HuH-7.5 (cell line): ENCODE measurements at regions not wholly inside any gene's neighbourhood (a gene's known extent, or its start where the extent isn't known, plus 50 kb on each side); places are given as distances from the start of the nearest gene placed in this dataset.
"Not testable (repeated sequence)": the region's sequence is repeated elsewhere in the genome, so short reads cannot be mapped to it uniquely, and the experiment has no call there.

Experiments
- DNase-seq: peaks from one replicate; pipeline ENCODE4 v3.0.0; 2011; ENCODE audit warnings: low spot score

- not testable (repeated sequence) for DNase-seq
These were observed 619.3 kb downstream of the TMEM121 start for GRCh38 chr14:106145731-106146130.

DNA sequence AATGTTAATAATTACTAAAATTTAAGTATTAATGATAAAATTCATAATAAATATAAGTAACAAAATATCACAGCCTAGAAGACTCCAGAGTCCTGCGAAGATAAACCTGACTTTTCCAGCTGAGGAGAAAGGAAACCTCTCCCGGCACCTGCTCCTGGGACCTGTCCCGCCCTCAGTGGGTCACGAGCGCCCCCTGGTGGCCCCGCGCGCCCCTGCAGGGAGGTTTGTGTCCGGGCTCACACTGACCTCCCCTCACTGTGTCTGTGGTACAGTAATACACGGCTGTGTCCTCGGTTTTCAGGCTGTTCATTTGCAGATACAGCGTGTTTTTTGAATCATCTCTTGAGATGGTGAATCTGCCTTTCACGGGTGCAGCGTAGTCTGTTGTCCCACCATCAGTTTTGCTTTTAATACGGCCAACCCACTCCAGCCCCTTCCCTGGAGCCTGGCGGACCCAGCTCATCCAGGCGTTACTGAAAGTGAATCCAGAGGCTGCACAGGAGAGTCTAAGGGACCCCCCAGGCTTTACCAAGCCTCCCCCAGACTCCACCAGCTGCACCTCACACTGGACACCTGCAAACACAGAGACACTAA is 627.1 kb downstream of the TMEM121 start:
- DNase-seq = not testable (repeated sequence)

GRCh38 chr14:106163316-106163715 is 636.9 kb downstream of the TMEM121 start:
- DNase-seq = no peak

GRCh38 chr14:106163812-106164211 is 637.4 kb downstream of the TMEM121 start:
- DNase-seq = not testable (repeated sequence)

GRCh38 chr14:106166232-106166631 is 639.8 kb downstream of the TMEM121 start:
- DNase-seq = no peak

GRCh38 chr14:106166650-106167204 is 640.3 kb downstream of the TMEM121 start:
- no peak for DNase-seq

DNA sequence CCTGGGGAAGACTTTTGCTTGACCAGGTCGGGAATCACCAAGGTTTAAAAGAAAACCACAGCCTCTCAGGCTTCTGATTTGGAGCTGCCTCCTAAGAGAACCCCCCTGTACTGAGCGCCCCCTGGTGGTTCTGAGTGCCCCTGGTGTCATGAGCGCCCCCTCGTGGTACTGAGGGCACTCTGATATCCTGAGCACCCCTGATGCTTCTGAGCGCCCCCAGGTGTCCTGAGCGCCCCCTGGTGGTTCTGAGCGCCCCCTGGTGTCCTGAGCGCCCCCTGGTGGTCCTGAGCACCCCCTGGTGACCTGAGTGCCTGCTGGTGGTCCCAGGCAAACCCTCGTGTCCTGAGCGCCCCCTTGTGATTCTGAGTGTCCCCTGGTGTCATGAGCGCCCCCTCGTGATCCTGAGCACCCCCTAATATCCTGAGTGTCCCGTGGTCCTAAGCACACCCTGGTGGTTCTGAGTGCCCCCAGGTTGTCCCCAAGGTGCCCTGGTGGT is 643.8 kb downstream of the TMEM121 start:
- DNase-seq = not testable (repeated sequence)

GRCh38 chr14:106174206-106174605 is 647.8 kb downstream of the TMEM121 start:
- DNase-seq = no peak

- DNase-seq = not testable (repeated sequence)
These were observed 651.2 kb downstream of the TMEM121 start for GRCh38 chr14:106177266-106178246.

DNA sequence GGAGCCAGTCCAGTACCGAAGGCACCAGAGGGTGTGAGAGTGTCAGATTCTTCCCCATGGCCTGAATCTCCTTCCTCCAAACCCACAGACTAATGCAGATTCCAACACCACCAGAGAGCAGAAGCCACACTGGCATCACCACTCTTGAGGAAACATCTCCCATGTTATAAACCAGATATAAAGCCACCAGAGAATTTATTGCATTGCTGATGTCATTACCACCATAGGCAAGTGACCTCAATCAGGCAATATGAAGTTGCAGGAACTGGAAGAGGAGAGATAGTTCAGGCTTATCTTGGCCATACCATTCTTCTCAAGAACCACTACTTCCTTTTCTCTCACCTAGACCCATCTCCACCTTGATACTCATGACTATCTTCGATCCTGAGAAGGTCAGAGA is 653.4 kb downstream of the TMEM121 start:
- no peak for DNase-seq

DNA sequence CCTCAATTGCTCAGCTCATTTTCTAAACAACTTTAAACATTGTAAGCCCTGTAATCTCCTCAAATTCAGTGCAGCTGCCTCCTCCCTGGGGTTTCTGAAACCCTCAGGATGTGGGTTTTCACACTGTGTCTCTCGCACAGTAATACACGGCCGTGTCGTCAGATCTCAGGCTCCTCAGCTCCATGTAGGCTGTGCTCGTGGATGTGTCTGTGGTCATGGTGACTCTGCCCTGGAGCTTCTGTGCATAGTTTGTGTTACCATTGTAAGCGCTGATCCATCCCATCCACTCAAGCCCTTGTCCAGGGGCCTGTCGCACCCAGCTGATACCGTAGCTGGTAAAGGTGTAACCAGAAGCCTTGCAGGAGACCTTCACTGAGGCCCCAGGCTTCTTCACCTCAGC is 658.4 kb downstream of the TMEM121 start:
- DNase-seq = not testable (repeated sequence)

DNA sequence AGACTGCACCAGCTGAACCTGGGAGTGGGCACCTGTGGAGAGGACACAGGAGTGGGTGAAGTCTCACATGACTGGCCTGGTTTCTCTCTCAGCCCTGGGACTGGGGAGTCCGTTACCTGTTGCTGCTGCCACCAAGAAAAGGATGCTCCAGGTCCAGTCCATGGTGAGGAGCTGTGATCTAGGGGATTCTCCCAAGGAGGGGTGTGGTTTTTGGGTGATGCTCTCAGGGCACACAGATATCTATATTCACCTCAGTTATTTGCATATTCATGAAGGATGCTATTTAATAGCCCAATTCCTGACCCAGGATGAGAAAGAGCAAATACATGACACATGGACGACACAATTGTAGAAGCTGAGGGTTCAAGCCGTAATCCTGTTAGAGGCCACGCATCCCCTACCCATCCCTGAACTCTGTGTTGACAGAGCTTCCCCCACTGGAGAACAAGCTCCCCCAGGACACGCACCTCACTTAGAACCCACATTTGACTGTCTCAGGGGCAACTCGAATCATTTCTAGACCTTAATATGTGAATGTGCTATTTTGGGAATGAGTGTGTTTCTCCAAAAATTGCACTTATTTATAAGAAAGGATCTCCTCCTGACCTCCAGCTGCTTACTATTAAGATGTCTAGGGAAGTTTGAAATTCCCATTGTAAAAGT is 658.9 kb downstream of the TMEM121 start:
- DNase-seq = not testable (repeated sequence)

GRCh38 chr14:106185837-106186233 is 659.5 kb downstream of the TMEM121 start:
- no peak for DNase-seq

DNA sequence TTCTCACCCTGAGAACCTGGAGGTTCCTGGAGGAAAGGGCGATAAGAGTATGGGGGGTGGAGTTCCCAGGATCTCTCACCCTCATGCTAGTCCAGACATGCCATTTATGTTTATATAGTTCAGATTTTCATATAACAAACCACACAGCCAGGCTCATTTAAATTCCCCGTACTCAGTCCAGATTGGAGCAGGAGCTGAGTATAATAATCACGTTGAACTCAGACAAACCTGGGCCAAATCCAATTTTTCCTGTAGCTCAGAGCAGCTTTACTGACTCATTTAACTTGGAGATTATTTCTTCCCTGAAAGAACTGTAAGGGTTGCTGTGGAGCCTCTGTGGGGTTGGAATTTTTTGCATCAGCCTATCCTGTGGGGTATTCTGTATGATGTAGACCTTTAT is 660.8 kb downstream of the TMEM121 start:
- DNase-seq = no peak

- DNase-seq = not testable (repeated sequence)
These were observed 666.3 kb downstream of the TMEM121 start for GRCh38 chr14:106192701-106193100.

- DNase-seq = not testable (repeated sequence)
These were observed 670.1 kb downstream of the TMEM121 start for GRCh38 chr14:106196459-106196858.

DNA sequence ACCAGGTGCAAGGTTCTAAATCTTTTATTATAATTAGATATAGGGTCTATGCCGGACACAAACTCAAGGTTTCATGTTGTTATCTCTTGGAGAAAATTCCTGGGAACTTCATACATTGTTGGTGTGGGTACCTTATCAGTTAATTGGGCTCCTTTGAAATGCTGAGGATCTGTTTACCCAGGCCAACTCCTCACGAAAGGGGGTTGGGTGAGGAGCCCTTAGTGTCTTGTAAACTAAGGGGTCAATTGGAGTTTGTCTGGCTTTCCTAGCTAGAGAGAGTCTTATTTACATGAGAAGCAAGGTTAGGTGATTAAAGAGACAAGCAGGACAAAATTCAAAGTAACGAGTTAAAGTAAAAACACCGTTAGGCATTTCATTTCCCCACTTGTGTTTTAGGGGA is 670.9 kb downstream of the TMEM121 start:
- DNase-seq = not testable (repeated sequence)

DNA sequence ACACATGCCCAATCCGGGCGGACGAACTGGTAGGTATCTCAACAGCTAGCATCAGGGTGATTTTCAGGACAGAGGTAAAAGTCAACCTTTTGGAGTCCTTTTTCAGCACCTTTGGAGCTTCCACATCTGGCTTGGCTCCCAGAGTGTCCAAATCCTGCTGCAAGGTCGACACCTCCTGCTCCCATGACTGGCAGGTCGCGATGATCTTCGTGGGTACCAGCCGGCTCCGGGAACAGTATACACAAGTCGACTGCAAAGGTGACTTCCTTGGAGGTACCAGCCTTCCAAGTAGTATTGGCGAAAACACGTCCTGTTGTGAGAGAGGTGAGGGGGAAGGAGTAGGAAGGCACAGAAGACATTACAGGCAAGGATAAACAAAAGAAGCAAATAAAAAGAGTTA is 672.7 kb downstream of the TMEM121 start:
- DNase-seq = no peak

- no peak for DNase-seq
These were observed 674.3 kb downstream of the TMEM121 start for GRCh38 chr14:106200541-106201315.

DNA sequence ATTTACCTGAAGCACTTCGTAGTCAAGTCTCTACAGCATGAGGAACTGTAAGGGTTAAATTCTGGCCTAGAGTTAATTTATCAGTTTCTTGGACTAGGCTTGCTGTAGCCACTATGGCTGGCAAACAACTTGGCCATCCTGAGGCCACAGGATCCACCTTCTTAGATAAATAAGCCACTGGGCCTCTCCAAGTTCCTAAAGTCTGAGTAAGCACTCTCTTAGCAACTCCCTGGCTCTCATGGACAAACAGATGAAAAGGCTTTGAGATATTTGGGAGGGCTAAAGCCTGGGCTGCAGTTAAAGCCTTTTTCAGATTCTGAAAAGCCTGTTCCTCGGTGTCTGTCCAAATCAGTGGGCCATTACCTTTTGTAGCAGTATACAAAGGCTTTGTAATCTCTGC is 675.0 kb downstream of the TMEM121 start:
- no peak for DNase-seq

DNA sequence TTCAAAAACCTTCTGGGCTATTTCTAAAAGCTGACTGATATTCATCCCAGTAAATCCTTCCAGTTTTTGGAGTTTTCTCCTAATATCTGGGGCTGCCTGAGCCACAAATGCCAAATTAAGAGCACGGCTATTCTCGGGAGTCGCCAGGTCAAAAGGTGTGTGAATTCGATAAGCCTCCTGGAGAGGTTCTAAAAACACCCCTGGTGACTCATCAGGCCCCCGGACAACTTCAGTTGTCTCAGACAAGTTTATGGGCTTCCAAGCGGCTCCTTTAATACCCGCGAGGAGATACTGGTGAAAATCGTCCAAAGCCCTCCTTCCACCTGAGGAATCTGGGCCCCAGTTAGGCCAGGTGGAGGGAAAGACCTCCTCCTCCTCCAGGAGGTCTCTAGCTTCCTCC is 677.1 kb downstream of the TMEM121 start:
- no peak for DNase-seq
